ENCODE measurements at regions not wholly inside any gene's neighbourhood (a gene's known extent, or its start where the extent isn't known, plus 50 kb on each side); places are given as distances from the start of the nearest gene placed in this dataset.
"Not testable (repeated sequence)": the region's sequence is repeated elsewhere in the genome, so short reads cannot be mapped to it uniquely, and the experiment has no call there.

- no peak for DNase-seq
Measured at GRCh38 chr15:39499042-39499441, 81.8 kb upstream of the THBS1 start.

GRCh38 chr15:39499681-39500080 lies 81.2 kb upstream of the THBS1 start:
- no peak for DNase-seq

- DNase-seq = no peak
Measured at GRCh38 chr15:39501366-39502081, 79.4 kb upstream of the THBS1 start.

- DNase-seq = no peak
Measured at GRCh38 chr15:39502082-39502447, 78.8 kb upstream of the THBS1 start.

- no peak for DNase-seq
Measured at GRCh38 chr15:39502611-39503195, 78.2 kb upstream of the THBS1 start.

- no peak for DNase-seq
Measured at GRCh38 chr15:39503526-39503925, 77.4 kb upstream of the THBS1 start.

- no peak for DNase-seq
Measured at GRCh38 chr15:39504808-39505207, 76.1 kb upstream of the THBS1 start.

GRCh38 chr15:39506146-39506545 lies 74.7 kb upstream of the THBS1 start:
- DNase-seq = no peak

- DNase-seq = no peak
Measured at GRCh38 chr15:39508536-39508935, 72.3 kb upstream of the THBS1 start.

GRCh38 chr15:39510001-39510701 lies 70.7 kb upstream of the THBS1 start:
- DNase-seq = no peak

- DNase-seq = no peak
Measured at GRCh38 chr15:39511000-39511915, 69.6 kb upstream of the THBS1 start.

- DNase-seq = no peak
Measured at GRCh38 chr15:39511916-39512260, 69.0 kb upstream of the THBS1 start.

GRCh38 chr15:39512643-39513042 lies 68.2 kb upstream of the THBS1 start:
- no peak for DNase-seq

- DNase-seq = no peak
Measured at GRCh38 chr15:39513936-39514335, 66.9 kb upstream of the THBS1 start.

GRCh38 chr15:39514933-39515332 lies 65.9 kb upstream of the THBS1 start:
- no peak for DNase-seq

GRCh38 chr15:39515765-39516164 lies 65.1 kb upstream of the THBS1 start:
- DNase-seq = no peak

GRCh38 chr15:39517122-39517855 lies 63.6 kb upstream of the THBS1 start:
- no peak for DNase-seq

GRCh38 chr15:39523968-39524367 lies 56.9 kb upstream of the THBS1 start:
- not testable (repeated sequence) for DNase-seq

GRCh38 chr15:39529457-39529856 lies 51.4 kb upstream of the THBS1 start:
- no peak for DNase-seq

- DNase-seq = no peak
Measured at GRCh38 chr15:39530480-39531342, 50.2 kb upstream of the THBS1 start.
